Small intestine (tissue), 7 donors: ENCODE measurements at regions not wholly inside any gene's neighbourhood (a gene's known extent, or its start where the extent isn't known, plus 50 kb on each side); places are given as distances from the start of the nearest gene placed in this dataset.

ENCODE experiments used
- DNase-seq, 2 donors: peaks; one replicate each; pipeline versions ENCODE4 v3.0.0 to v3.0.0-alpha.2; 2013
- FAIRE-seq: peaks from 2 replicates; lab custom pipeline; 2012; peaks lifted over from hg19 to GRCh38; lab: Jason Lieb, UNC
- H3K27ac ChIP-seq, 3 donors: one replicate each; pipeline ENCODE4 v1.5.1; 2013; ENCODE audit warnings: low read length in 2 of 3, mild to moderate bottlenecking in 2 of 3, control low read depth in 1 of 3, inconsistent platforms in 1 of 3, low read depth in 1 of 3, moderate library complexity in 1 of 3
- H3K27me3 ChIP-seq, 3 donors: one replicate each; pipeline ENCODE4 v1.6.1; 2013; ENCODE audit warnings: low read length in 3 of 3, inconsistent platforms in 1 of 3; ENCODE audit not compliant: control insufficient read depth in 3 of 3, insufficient read depth in 3 of 3
- H3K36me3 ChIP-seq, 3 donors: one replicate each; pipeline ENCODE4 v1.6.1; 2013; ENCODE audit warnings: low read length in 3 of 3, inconsistent platforms in 1 of 3, low read depth in 1 of 3, mild to moderate bottlenecking in 1 of 3, moderate library complexity in 1 of 3; ENCODE audit not compliant: control insufficient read depth in 3 of 3, insufficient read depth in 2 of 3
- H3K4me1 ChIP-seq, 3 donors: one replicate each; pipeline ENCODE4 v1.6.1; 2013; ENCODE audit warnings: low read length in 2 of 3, inconsistent platforms in 1 of 3, low read depth in 1 of 3, mild to moderate bottlenecking in 1 of 3, moderate library complexity in 1 of 3; ENCODE audit not compliant: control insufficient read depth in 3 of 3, insufficient read depth in 2 of 3
- H3K4me3 ChIP-seq, 3 donors: one replicate each; pipeline ENCODE4 v1.5.1; 2013; ENCODE audit warnings: low read length in 3 of 3, control low read depth in 1 of 3, inconsistent platforms in 1 of 3, low read depth in 1 of 3, mild to moderate bottlenecking in 1 of 3, moderate library complexity in 1 of 3
- H3K9me3 ChIP-seq, 2 donors: one replicate each; pipeline ENCODE4 v1.6.1; 2013; ENCODE audit warnings: low read depth in 1 of 2, low read length in 1 of 2; ENCODE audit not compliant: control insufficient read depth in 2 of 2, insufficient read depth in 1 of 2
- WGBS, 3 donors: extraction: QIAGEN DNeasy Blood & Tissue Kit; methylation state at CpG; one replicate each; pipeline ENCODE4 v1.1.7; 2013; 5-methylcytosine and 5-hydroxymethylcytosine counted together
- donor health status: healthy with polysubstance abuse.
- donor health status: control.
- donor health status: control.
- donor health status: Bipolar disorder and iron deficiency.
- donor health status: healthy.

DNA sequence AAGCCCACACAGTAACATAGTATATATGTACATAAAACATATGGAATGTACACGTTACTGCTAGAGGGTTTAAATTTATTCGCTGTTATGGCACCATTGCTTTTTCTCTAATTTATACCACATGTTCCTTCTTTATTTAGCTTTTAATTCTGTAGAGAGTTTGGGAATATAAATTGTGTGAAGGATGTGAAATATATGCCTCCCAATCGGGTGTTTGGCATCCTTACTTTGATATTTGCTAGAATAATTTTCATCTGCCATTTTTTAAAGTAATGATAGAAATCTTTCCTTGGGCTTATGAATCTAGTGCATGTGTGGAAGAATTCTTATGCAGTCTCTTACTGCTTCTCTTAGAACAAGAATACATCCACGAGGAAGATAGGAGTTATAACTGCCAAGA, 509.8 kb upstream of the RAG2 start:
- no peaks in the 10 kb centered on the region for H3K4me1 ChIP-seq
- no peaks in the 10 kb centered on the region for H3K36me3 ChIP-seq
- no peak overlapping the region for H3K4me3 ChIP-seq
- no peak overlapping the region for H3K27ac ChIP-seq
- 69 to 74% (median 72%) methylated on average over 4 of the region's 4 CpGs for WGBS, 3 donors
- DNase-seq (no peak), FAIRE-seq (no peak)
- no peaks in the 10 kb centered on the region for H3K9me3 ChIP-seq
- H3K27me3 ChIP-seq: no peaks in the 10 kb centered on the region

DNA sequence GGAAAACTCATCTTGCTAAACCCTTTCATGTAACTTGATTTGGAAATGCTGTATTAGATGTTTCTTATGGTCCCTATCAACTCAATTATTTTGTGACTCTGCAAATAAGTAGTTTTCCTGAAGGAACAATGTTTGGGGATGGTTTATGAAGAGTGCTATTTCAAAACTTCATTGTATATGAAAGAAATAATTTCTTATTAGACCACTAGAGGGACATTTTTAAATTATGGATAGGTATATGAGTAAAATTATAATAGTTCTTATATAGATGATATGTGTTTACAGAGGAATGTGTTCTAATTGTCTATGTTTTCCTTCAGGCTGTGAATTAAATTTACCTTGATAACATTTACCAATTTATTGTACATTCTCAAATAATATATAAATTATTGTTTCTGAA, 509.4 kb upstream of the RAG2 start:
- H3K4me3 ChIP-seq: no peak overlapping the region
- H3K9me3 ChIP-seq: no peaks in the 10 kb centered on the region
- H3K4me1 ChIP-seq: no peaks in the 10 kb centered on the region
- H3K27ac ChIP-seq: no peak overlapping the region
- H3K36me3 ChIP-seq: no peaks in the 10 kb centered on the region
- H3K27me3 ChIP-seq: no peaks in the 10 kb centered on the region
- FAIRE-seq (no peak), DNase-seq (no peak)

GRCh38 chr11:37105427-37105826, 507.4 kb upstream of the RAG2 start:
- Histone ChIP-seq H3K4me3 (no peak overlapping the region), H3K27ac (no peak overlapping the region), H3K4me1 (no peaks in the 10 kb centered on the region), H3K27me3 (no peaks in the 10 kb centered on the region), H3K9me3 (no peaks in the 10 kb centered on the region), H3K36me3 (no peaks in the 10 kb centered on the region)
- WGBS, 3 donors: 69 to 83% (median 75%) methylated on average over 2 of the region's 2 CpGs
- FAIRE-seq (no peak), DNase-seq (no peak)

DNA sequence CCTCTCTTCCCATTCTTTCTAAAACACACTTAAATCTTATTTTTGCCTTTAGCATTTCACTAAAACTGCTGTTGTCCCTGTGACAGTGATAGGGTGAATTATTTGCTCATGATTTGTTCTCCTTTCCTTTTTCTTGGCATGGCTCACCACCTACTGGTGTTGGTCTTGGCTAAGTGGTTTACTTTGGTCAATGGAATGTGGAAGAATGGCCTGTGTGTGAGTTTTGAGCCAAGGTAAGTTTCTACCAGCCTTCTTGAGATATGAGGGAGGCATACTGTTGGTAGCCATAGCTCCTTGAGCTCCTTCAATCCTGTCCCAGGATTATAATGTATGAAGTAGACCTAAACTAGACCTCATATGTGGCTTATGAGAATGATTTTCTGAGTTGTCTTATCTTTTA, 506.3 kb upstream of the RAG2 start:
- Histone ChIP-seq H3K36me3 (no peaks in the 10 kb centered on the region), H3K27ac (no peak overlapping the region), H3K9me3 (no peaks in the 10 kb centered on the region), H3K27me3 (no peaks in the 10 kb centered on the region), H3K4me1 (no peaks in the 10 kb centered on the region), H3K4me3 (no peak overlapping the region)
- DNase-seq (no peak), FAIRE-seq (no peak)

- 90 to 92% (median 91%) methylated on average over 1 of the region's 1 CpG for WGBS, 3 donors
- DNase-seq: no peak
- H3K27ac ChIP-seq: no peak overlapping the region
- no peaks in the 10 kb centered on the region for H3K27me3 ChIP-seq
- H3K4me3 ChIP-seq: no peak overlapping the region
- no peaks in the 10 kb centered on the region for H3K36me3 ChIP-seq
- no peak for FAIRE-seq
- no peaks in the 10 kb centered on the region for H3K4me1 ChIP-seq
- H3K9me3 ChIP-seq: no peaks in the 10 kb centered on the region
These were observed 502.0 kb upstream of the RAG2 start for GRCh38 chr11:37100008-37100407.

DNA sequence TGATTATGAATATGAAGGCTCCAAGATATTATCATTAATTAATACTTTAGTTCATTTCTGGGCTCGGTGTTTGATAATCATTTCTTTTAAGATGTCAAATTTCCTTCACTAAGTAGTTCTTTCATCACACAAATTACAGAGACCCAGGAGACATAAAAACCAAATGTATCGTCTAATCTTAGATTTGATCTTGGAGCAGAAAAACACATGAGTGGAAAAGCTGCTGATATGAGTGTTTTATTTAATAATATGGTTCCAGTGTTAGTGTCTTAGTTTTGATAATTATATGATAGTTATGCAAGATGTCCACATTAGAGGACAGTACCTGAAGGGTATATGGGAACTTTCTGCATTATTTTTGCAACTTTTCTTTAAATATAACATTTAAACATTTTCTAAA, 494.5 kb upstream of the RAG2 start:
- H3K4me1 ChIP-seq: no peaks in the 10 kb centered on the region
- H3K27me3 ChIP-seq: no peaks in the 10 kb centered on the region
- FAIRE-seq (no peak), DNase-seq (no peak)
- H3K4me3 ChIP-seq: no peak overlapping the region
- 77 to 85% (median 84%) methylated on average over 2 of the region's 2 CpGs for WGBS, 3 donors
- no peak overlapping the region for H3K27ac ChIP-seq
- H3K36me3 ChIP-seq: no peaks in the 10 kb centered on the region
- no peaks in the 10 kb centered on the region for H3K9me3 ChIP-seq

GRCh38 chr11:37089439-37089838, 491.4 kb upstream of the RAG2 start:
- no peaks in the 10 kb centered on the region for H3K27me3 ChIP-seq
- no peaks in the 10 kb centered on the region for H3K4me1 ChIP-seq
- no peak overlapping the region for H3K4me3 ChIP-seq
- no peak for FAIRE-seq
- H3K27ac ChIP-seq: no peak overlapping the region
- DNase-seq: no peak
- H3K36me3 ChIP-seq: no peaks in the 10 kb centered on the region
- H3K9me3 ChIP-seq: no peaks in the 10 kb centered on the region

GRCh38 chr11:37088573-37088910, 490.5 kb upstream of the RAG2 start:
- H3K4me3 ChIP-seq: no peak overlapping the region
- H3K27ac ChIP-seq: no peak overlapping the region
- no peaks in the 10 kb centered on the region for H3K27me3 ChIP-seq
- DNase-seq (no peak), FAIRE-seq (no peak)
- no peaks in the 10 kb centered on the region for H3K4me1 ChIP-seq
- no peaks in the 10 kb centered on the region for H3K9me3 ChIP-seq
- H3K36me3 ChIP-seq: no peaks in the 10 kb centered on the region

DNA sequence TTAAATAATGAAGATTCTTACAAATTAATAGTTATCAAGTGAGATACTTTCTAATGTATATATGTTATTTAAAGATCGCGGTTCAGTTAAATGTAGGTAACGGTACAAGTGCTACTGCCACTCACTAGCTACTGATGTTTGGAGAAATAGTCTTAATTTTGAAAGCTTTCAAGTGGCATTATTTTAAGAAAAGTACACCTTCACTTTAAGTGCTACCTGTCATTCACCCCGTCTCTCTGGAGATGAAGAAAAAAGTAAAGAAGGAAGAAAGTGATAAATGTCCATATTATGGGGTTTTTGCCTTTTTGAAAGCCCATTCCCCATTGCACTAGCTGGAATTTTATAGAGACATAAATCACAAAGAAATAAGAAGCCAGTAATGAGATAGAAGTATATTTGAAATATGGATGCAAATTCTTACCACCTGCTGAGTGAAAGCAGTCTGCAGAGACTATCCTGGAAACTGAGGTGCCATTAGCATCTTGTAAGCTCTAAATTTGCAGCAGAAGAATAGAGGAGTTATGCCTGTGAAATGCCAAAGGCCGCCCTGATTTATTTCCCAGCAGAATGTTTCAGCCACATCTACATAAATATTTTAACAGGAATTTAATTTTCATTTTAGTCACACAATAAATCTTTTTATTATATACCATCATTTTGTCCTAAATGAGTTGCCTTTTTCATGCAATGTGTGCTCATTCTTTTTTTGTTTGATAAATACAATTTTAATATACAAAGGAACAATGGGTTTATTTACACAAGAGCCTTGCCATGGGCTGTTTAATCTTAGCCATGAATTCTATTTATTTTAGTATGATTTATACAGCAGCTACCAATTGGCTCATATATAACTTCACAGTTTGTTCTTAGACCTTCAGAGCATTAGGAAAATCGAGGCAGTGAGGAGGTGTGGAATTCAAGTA, 489.9 kb upstream of the RAG2 start:
- WGBS, 3 donors: 69 to 78% (median 75%) methylated on average over 6 of the region's 6 CpGs
- Histone ChIP-seq H3K27me3 (no peaks in the 10 kb centered on the region), H3K9me3 (no peaks in the 10 kb centered on the region), H3K36me3 (no peaks in the 10 kb centered on the region), H3K4me3 (no peak overlapping the region), H3K27ac (no peak overlapping the region), H3K4me1 (no peaks in the 10 kb centered on the region)
- FAIRE-seq (no peak), DNase-seq (no peak)
